ENCODE measurements at regions not wholly inside any gene's neighbourhood (a gene's known extent, or its start where the extent isn't known, plus 50 kb on each side); places are given as distances from the start of the nearest gene placed in this dataset.

DNA sequence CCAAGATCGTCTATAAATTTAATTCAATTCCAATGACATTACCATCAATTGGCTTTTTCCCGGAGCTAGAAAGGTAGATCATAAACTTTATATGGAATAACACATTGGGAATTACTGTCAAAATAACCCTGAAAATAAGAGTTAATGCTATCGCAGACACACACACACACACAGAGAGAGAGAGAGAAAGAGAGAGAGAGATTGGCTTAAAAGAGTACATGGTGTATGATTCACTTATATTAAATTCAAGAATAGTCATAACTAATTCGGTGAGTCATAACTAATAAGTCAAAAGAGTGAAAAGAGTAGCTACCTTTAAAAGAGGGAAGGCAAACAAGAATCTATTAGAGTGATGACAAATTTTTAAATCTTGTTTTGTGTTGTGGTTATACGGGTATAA is 425.5 kb downstream of the TBC1D32 start:
- H3K36me3 ChIP-seq (replicated peaks in 1 of 2; ENCODE audit: control insufficient read depth in 1 of 2, insufficient read depth in 2 of 2, low read length in 2 of 2) = no peaks in the 10 kb centered on the region
- no CpG with 5 or more reads among the region's 5 CpGs for WGBS (ENCODE audit: insufficient coverage)
- Mint-ChIP-seq H3K4me3 (no peak overlapping the region), H3K9me3 (peaks cover 0 to 2% (median 0%) of the 10 kb centered on the region in 7 donors), H3K4me1 (no peaks in the 10 kb centered on the region), H3K27ac (no peak overlapping the region), H3K36me3 (no peaks in the 10 kb centered on the region), H3K27me3 (ENCODE audit: low read depth in 3 of 3) (peaks cover 0 to 1% (median 0%) of the 10 kb centered on the region in 3 donors)
- H3K4me3 ChIP-seq (replicated peaks in 1 of 3; ENCODE audit: low read depth in 2 of 3, low read length in 3 of 3) = no peak overlapping the region
- H3K4me2 ChIP-seq (replicated peaks; ENCODE audit: extremely low read depth, low read length, poor library complexity, severe bottlenecking) = no peak overlapping the region
- H3K9ac ChIP-seq (ENCODE audit: insufficient read depth, low read length, poor library complexity, severe bottlenecking) = no peak overlapping the region
- no peak overlapping the region for H2AFZ ChIP-seq (ENCODE audit: insufficient read depth, low read depth, low read length, poor library complexity, severe bottlenecking)
- H3K79me2 ChIP-seq (ENCODE audit: insufficient read depth, low read length) = no peaks in the 10 kb centered on the region
- no peak overlapping the region for H3K27ac ChIP-seq (ENCODE audit: low read depth in 1 of 2, low read length in 2 of 2)
- intact Hi-C loops (cut with micrococcal nuclease) = no loop called here
- DNase-seq = no peak
- H3K4me1 ChIP-seq (ENCODE audit: control insufficient read depth in 1 of 2, insufficient read depth in 2 of 2, low read length in 2 of 2) = no peaks in the 10 kb centered on the region
- no peaks in the 10 kb centered on the region for H3K9me3 ChIP-seq (replicated peaks in 1 of 2; ENCODE audit: control insufficient read depth in 1 of 2, insufficient read depth in 1 of 2, low read length in 2 of 2)
- TF ChIP-seq, protein P1, sequence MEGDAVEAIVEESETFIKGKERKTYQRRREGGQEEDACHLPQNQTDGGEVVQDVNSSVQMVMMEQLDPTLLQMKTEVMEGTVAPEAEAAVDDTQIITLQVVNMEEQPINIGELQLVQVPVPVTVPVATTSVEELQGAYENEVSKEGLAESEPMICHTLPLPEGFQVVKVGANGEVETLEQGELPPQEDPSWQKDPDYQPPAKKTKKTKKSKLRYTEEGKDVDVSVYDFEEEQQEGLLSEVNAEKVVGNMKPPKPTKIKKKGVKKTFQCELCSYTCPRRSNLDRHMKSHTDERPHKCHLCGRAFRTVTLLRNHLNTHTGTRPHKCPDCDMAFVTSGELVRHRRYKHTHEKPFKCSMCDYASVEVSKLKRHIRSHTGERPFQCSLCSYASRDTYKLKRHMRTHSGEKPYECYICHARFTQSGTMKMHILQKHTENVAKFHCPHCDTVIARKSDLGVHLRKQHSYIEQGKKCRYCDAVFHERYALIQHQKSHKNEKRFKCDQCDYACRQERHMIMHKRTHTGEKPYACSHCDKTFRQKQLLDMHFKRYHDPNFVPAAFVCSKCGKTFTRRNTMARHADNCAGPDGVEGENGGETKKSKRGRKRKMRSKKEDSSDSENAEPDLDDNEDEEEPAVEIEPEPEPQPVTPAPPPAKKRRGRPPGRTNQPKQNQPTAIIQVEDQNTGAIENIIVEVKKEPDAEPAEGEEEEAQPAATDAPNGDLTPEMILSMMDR (IDR thresholded peaks at IDR 0.05) = no peak
- H3K27me3 ChIP-seq (ENCODE audit: control insufficient read depth in 2 of 2, insufficient read depth in 2 of 2, low read length in 2 of 2) = no peaks in the 10 kb centered on the region
- H4K20me1 ChIP-seq (ENCODE audit: insufficient read depth, low read length) = no peaks in the 10 kb centered on the region

- H3K9ac ChIP-seq (ENCODE audit: insufficient read depth, low read length, poor library complexity, severe bottlenecking) = no peak overlapping the region
- no peaks in the 10 kb centered on the region for H3K27me3 ChIP-seq (ENCODE audit: control insufficient read depth in 2 of 2, insufficient read depth in 2 of 2, low read length in 2 of 2)
- H3K36me3 ChIP-seq (replicated peaks in 1 of 2; ENCODE audit: control insufficient read depth in 1 of 2, insufficient read depth in 2 of 2, low read length in 2 of 2) = no peaks in the 10 kb centered on the region
- no peaks in the 10 kb centered on the region for H3K79me2 ChIP-seq (ENCODE audit: insufficient read depth, low read length)
- TF ChIP-seq, protein P1 (IDR thresholded peaks at IDR 0.05) = no peak
- H3K4me2 ChIP-seq (replicated peaks; ENCODE audit: extremely low read depth, low read length, poor library complexity, severe bottlenecking) = no peak overlapping the region
- Mint-ChIP-seq H3K27me3 (ENCODE audit: low read depth in 3 of 3) (peaks cover 0 to 1% (median 0%) of the 10 kb centered on the region in 3 donors), H3K4me1 (no peaks in the 10 kb centered on the region), H3K36me3 (no peaks in the 10 kb centered on the region), H3K27ac (no peak overlapping the region), H3K4me3 (no peak overlapping the region), H3K9me3 (peaks cover 0 to 2% (median 0%) of the 10 kb centered on the region in 7 donors)
- no peak overlapping the region for H2AFZ ChIP-seq (ENCODE audit: insufficient read depth, low read depth, low read length, poor library complexity, severe bottlenecking)
- no peak overlapping the region for H3K27ac ChIP-seq (ENCODE audit: low read depth in 1 of 2, low read length in 2 of 2)
- intact Hi-C loops (cut with micrococcal nuclease) = no loop called here
- H4K20me1 ChIP-seq (ENCODE audit: insufficient read depth, low read length) = no peaks in the 10 kb centered on the region
- H3K9me3 ChIP-seq (replicated peaks in 1 of 2; ENCODE audit: control insufficient read depth in 1 of 2, insufficient read depth in 1 of 2, low read length in 2 of 2) = no peaks in the 10 kb centered on the region
- H3K4me1 ChIP-seq (ENCODE audit: control insufficient read depth in 1 of 2, insufficient read depth in 2 of 2, low read length in 2 of 2) = no peaks in the 10 kb centered on the region
- no peak overlapping the region for H3K4me3 ChIP-seq (replicated peaks in 1 of 3; ENCODE audit: low read depth in 2 of 3, low read length in 3 of 3)
- WGBS (ENCODE audit: insufficient coverage) = no CpG with 5 or more reads among the region's 2 CpGs
- no peak for DNase-seq
Observed at GRCh38 chr6:120903836-120904235, 430.4 kb downstream of the TBC1D32 start.
